Right lung (tissue), 2 donors: ENCODE measurements at regions not wholly inside any gene's neighbourhood (a gene's known extent, or its start where the extent isn't known, plus 50 kb on each side); places are given as distances from the start of the nearest gene placed in this dataset.

ENCODE experiments used
- DNase-seq, 2 donors: peaks; one replicate each; pipeline ENCODE4 v3.0.0-alpha.2; 2013

- no peak for DNase-seq
These were observed 55.7 kb upstream of the OR5AN1 start for GRCh38 chr11:59302991-59303390.

GRCh38 chr11:59295435-59295834 is 63.3 kb upstream of the OR5AN1 start:
- DNase-seq = no peak

GRCh38 chr11:59292611-59293010 is 66.1 kb upstream of the OR5AN1 start:
- no peak for DNase-seq

GRCh38 chr11:59291228-59291627 is 67.5 kb upstream of the OR5AN1 start:
- DNase-seq = no peak

- DNase-seq = no peak
These were observed 69.1 kb upstream of the OR5AN1 start for GRCh38 chr11:59289356-59290181.

GRCh38 chr11:59285716-59286260 is 72.9 kb upstream of the OR5AN1 start:
- no peak for DNase-seq

- no peak for DNase-seq
These were observed 72.0 kb upstream of the MPEG1 start for GRCh38 chr11:59284773-59285129.

- peak; percentile 36 to 46 for DNase-seq
These were observed 71.4 kb upstream of the MPEG1 start for GRCh38 chr11:59283825-59284772.

GRCh38 chr11:59283311-59283710 is 70.6 kb upstream of the MPEG1 start:
- no peak for DNase-seq

GRCh38 chr11:59281177-59281576 is 68.5 kb upstream of the MPEG1 start:
- DNase-seq = no peak

- no peak for DNase-seq
These were observed 60.7 kb upstream of the MPEG1 start for GRCh38 chr11:59273373-59273841.

GRCh38 chr11:59272771-59273372 is 60.1 kb upstream of the MPEG1 start:
- no peak for DNase-seq

GRCh38 chr11:59271811-59272327 is 59.1 kb upstream of the MPEG1 start:
- no peak for DNase-seq

GRCh38 chr11:59271247-59271755 is 58.6 kb upstream of the MPEG1 start:
- DNase-seq = no peak

GRCh38 chr11:59267736-59268475 is 55.2 kb upstream of the MPEG1 start:
- DNase-seq = no peak

- no peak for DNase-seq
These were observed 54.5 kb upstream of the MPEG1 start for GRCh38 chr11:59267196-59267595.

GRCh38 chr11:59266491-59266890 is 53.8 kb upstream of the MPEG1 start:
- DNase-seq = no peak

- no peak for DNase-seq
These were observed 53.0 kb upstream of the MPEG1 start for GRCh38 chr11:59265735-59266134.

GRCh38 chr11:59264736-59265135 is 52.0 kb upstream of the MPEG1 start:
- DNase-seq = no peak

GRCh38 chr11:59263225-59263894 is 50.6 kb upstream of the MPEG1 start:
- no peak for DNase-seq
